Neural cell (in vitro differentiated cells): ENCODE measurements at regions not wholly inside any gene's neighbourhood (a gene's known extent, or its start where the extent isn't known, plus 50 kb on each side); places are given as distances from the start of the nearest gene placed in this dataset.

Experiments
- EP300 ChIP-seq: fragments of 450-650 bp; conservative IDR thresholded peaks from 2 replicates; pipeline ENCODE4 v1.6.1; 2014; ENCODE audit warnings: antibody characterized with exemption, mild to moderate bottlenecking, moderate library complexity; ENCODE audit not compliant: poor library complexity, severe bottlenecking
- POLR2AphosphoS5 ChIP-seq: IDR thresholded peaks from 2 replicates; pipeline ENCODE4 v1.6.1; 2012
- SMC3 ChIP-seq: fragments of 450-650 bp; conservative IDR thresholded peaks from 2 replicates; pipeline ENCODE4 v1.6.1; 2014; ENCODE audit warnings: antibody characterized with exemption, mild to moderate bottlenecking, moderate library complexity; ENCODE audit not compliant: poor library complexity
- TF ChIP-seq, protein P1 (sequence below): fragments of 450-650 bp; IDR thresholded peaks from 2 replicates; pipeline ENCODE4 v1.5.1; 2014; ENCODE audit warnings: antibody characterized with exemption, mild to moderate bottlenecking, moderate library complexity; ENCODE audit not compliant: poor library complexity, severe bottlenecking

DNA sequence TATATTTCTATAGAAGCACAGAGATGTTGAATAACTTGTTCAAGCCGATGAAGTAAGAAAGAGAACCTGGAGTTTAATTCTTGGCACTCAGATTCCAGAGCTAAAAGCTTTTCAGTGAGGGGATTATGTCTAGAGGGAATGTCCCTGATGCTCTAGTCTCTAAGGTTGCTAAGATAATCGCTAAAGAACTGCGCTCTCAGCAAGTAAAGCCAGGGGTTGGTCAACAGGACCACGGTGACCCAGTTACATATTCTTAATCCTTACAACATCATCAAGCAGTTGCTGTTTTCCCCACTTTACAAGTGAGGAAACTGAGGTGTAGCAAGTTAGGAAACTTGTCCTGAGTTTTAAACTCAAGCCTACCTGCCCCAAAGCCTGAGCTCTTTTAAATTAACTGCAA is 110.8 kb downstream of the DAD1 start:
- TF ChIP-seq, protein P1, sequence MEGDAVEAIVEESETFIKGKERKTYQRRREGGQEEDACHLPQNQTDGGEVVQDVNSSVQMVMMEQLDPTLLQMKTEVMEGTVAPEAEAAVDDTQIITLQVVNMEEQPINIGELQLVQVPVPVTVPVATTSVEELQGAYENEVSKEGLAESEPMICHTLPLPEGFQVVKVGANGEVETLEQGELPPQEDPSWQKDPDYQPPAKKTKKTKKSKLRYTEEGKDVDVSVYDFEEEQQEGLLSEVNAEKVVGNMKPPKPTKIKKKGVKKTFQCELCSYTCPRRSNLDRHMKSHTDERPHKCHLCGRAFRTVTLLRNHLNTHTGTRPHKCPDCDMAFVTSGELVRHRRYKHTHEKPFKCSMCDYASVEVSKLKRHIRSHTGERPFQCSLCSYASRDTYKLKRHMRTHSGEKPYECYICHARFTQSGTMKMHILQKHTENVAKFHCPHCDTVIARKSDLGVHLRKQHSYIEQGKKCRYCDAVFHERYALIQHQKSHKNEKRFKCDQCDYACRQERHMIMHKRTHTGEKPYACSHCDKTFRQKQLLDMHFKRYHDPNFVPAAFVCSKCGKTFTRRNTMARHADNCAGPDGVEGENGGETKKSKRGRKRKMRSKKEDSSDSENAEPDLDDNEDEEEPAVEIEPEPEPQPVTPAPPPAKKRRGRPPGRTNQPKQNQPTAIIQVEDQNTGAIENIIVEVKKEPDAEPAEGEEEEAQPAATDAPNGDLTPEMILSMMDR = no peak
- TF ChIP-seq POLR2AphosphoS5 (no peak), EP300 (no peak), SMC3 (no peak)
